A673 (cell line): ENCODE measurements at regions not wholly inside any gene's neighbourhood (a gene's known extent, or its start where the extent isn't known, plus 50 kb on each side); places are given as distances from the start of the nearest gene placed in this dataset.

Experiments used
- BruUV-seq: library from RNA; stranded (reverse); fragments of 400-500 nt; replicated peaks from 2 replicates; lab custom pipeline; 2021; lab: Mats Ljungman, UMichigan
- CTCF ChIA-PET: fragments of 300-600 bp; sonication (Branson Sonifier 250); formaldehyde crosslinking; loops from one replicate; lab custom pipeline; 2022; ENCODE audit warnings: antibody characterized with exemption; lab: Charles Lee
- POLR2A ChIA-PET: fragments of 300-600 bp; sonication (Branson Sonifier 250); formaldehyde crosslinking; loops from one replicate; lab custom pipeline; 2022; ENCODE audit warnings: antibody characterized with exemption; ENCODE audit not compliant: low non-redundant PET; lab: Charles Lee
- DNase-seq: peaks from one replicate; pipeline ENCODE4 v3.0.0-alpha.2; 2015; ENCODE audit warnings: low spot score
- H3K27ac ChIP-seq: fragments of 200-600 bp; sonication (generic); 2 replicates; pipeline ENCODE4 v1.5.1; 2016; ENCODE audit warnings: mixed run types, low read depth, mild to moderate bottlenecking, mixed read lengths, antibody characterized with exemption, low read length; ENCODE audit not compliant: poor library complexity, severe bottlenecking
- H3K27me3 ChIP-seq: fragments of 200-600 bp; sonication (generic); replicated peaks from 2 replicates; pipeline ENCODE4 v1.6.1; 2017; ENCODE audit warnings: mixed run types, low read depth, mild to moderate bottlenecking, mixed read lengths, antibody characterized with exemption, low read length; ENCODE audit not compliant: insufficient read depth, poor library complexity
- H3K36me3 ChIP-seq: fragments of 200-600 bp; sonication (generic); 2 replicates; pipeline ENCODE4 v1.6.1; 2016; ENCODE audit warnings: mixed run types, mild to moderate bottlenecking, mixed read lengths, antibody characterized with exemption, low read length; ENCODE audit not compliant: insufficient read depth, poor library complexity, severe bottlenecking
- H3K4me1 ChIP-seq: fragments of 200-600 bp; sonication (generic); 2 replicates; pipeline ENCODE4 v1.6.1; 2017; ENCODE audit warnings: mixed run types, mild to moderate bottlenecking, mixed read lengths, antibody characterized with exemption, low read length; ENCODE audit not compliant: insufficient read depth, poor library complexity, severe bottlenecking
- H3K4me3 ChIP-seq: fragments of 200-600 bp; sonication (generic); 2 replicates; pipeline ENCODE4 v1.5.1; 2016; ENCODE audit warnings: low read depth, mixed run types, mild to moderate bottlenecking, mixed read lengths, low read length; ENCODE audit not compliant: poor library complexity, severe bottlenecking
- H3K9me3 ChIP-seq: fragments of 200-600 bp; sonication (generic); 2 replicates; pipeline ENCODE4 v1.6.1; 2016; ENCODE audit warnings: mixed run types, low read depth, mild to moderate bottlenecking, mixed read lengths, antibody characterized with exemption, low read length; ENCODE audit not compliant: poor library complexity, severe bottlenecking
- CTCF ChIP-seq: fragments of 300-800, 200-600 bp; sonication (generic); conservative IDR thresholded peaks from 2 replicates; pipeline ENCODE4 v1.5.1; 2017; ENCODE audit warnings: low read depth, mild to moderate bottlenecking, antibody characterized with exemption, low read length, moderate library complexity, mixed read lengths
- EZH2 ChIP-seq: fragments of 200-600 bp; sonication (generic); IDR thresholded peaks from 2 replicates; pipeline ENCODE4 v1.6.1; 2017; ENCODE audit warnings: borderline replicate concordance, low read depth, mild to moderate bottlenecking, mixed read lengths, antibody characterized with exemption, low read length; ENCODE audit not compliant: poor library complexity, severe bottlenecking
- intact Hi-C: fragments of 100-400 bp; cut with micrococcal nuclease; formaldehyde crosslinking; loops from one replicate; pipeline ENCODE4 v1.10.0; 2022; ENCODE audit not compliant: unreplicated experiment

- CTCF ChIA-PET = interaction anchor here (0.5 kb wide), 1 partner anchor 105 kb away, joined by 6 read pairs; no protein-coding TSS in a partner anchor
- H3K27ac ChIP-seq = no peak overlapping the region
- TF ChIP-seq EZH2 = no peak
- TF ChIP-seq CTCF = no peak
- no peak overlapping the region for H3K4me3 ChIP-seq
- POLR2A ChIA-PET = no interaction called here
- DNase-seq = peak; percentile 76
- peaks cover 4% of the 10 kb centered on the region for H3K27me3 ChIP-seq
- intact Hi-C loops = no loop called here
- H3K4me1 ChIP-seq = peaks cover 15% of the 10 kb centered on the region
- no peaks in the 10 kb centered on the region for H3K36me3 ChIP-seq
- BruUV-seq = no TSS peak
- no peaks in the 10 kb centered on the region for H3K9me3 ChIP-seq
These were observed 106.0 kb upstream of the CYP1B1 start for GRCh38 chr2:38181806-38182491.

GRCh38 chr2:38180754-38181153 lies 104.8 kb upstream of the CYP1B1 start:
- intact Hi-C loops = no loop called here
- Histone ChIP-seq H3K36me3 (no peaks in the 10 kb centered on the region), H3K4me3 (no peak overlapping the region), H3K9me3 (no peaks in the 10 kb centered on the region), H3K27ac (no peak overlapping the region), H3K4me1 (peaks cover 15% of the 10 kb centered on the region), H3K27me3 (peaks cover 4% of the 10 kb centered on the region)
- ChIA-PET CTCF (no interaction called here), POLR2A (no interaction called here)
- no TSS peak for BruUV-seq
- DNase-seq = no peak
- TF ChIP-seq CTCF (no peak), EZH2 (no peak)

- TF ChIP-seq EZH2 (no peak), CTCF (no peak)
- Histone ChIP-seq H3K27ac (no peak overlapping the region), H3K4me1 (peaks cover 15% of the 10 kb centered on the region), H3K4me3 (no peak overlapping the region), H3K27me3 (peaks cover 4% of the 10 kb centered on the region), H3K36me3 (no peaks in the 10 kb centered on the region), H3K9me3 (no peaks in the 10 kb centered on the region)
- no TSS peak for BruUV-seq
- intact Hi-C loops = no loop called here
- peak; percentile 37 for DNase-seq
- CTCF ChIA-PET = no interaction called here
- POLR2A ChIA-PET = no interaction called here
These were observed 102.8 kb upstream of the CYP1B1 start for GRCh38 chr2:38178556-38179419.
